Left lung (tissue), 4 donors: ENCODE measurements at regions not wholly inside any gene's neighbourhood (a gene's known extent, or its start where the extent isn't known, plus 50 kb on each side); places are given as distances from the start of the nearest gene placed in this dataset.

Experiments used
- ATAC-seq: fragments of 200-7000 bp; cut with Tn5 transposase; one replicate; pipeline ENCODE4 v1.9.1; 2020; ENCODE audit warnings: moderate library complexity
- DNase-seq, 4 donors: peaks; one replicate each; pipeline ENCODE4 v3.0.0-alpha.2; 2013 to 2020
- H3K27ac ChIP-seq, 2 donors: fragments of 200-600 bp; sonication (generic) in 1 of 2; one replicate each; pipeline versions ENCODE4 v1.5.0 to v1.8.0; 2020 to 2021
- H3K27me3 ChIP-seq, 2 donors: fragments of 200-600 bp; sonication (generic) in 1 of 2; one replicate each; pipeline versions ENCODE4 v1.5.0 to v1.8.0; 2020 to 2021
- H3K36me3 ChIP-seq, 2 donors: fragments of 200-600 bp; sonication (generic) in 1 of 2; one replicate each; pipeline versions ENCODE4 v1.5.0 to v1.8.0; 2020 to 2021
- H3K4me1 ChIP-seq, 2 donors: fragments of 200-600 bp; one replicate each; pipeline ENCODE4 v1.8.0; 2021
- H3K4me3 ChIP-seq, 2 donors: fragments of 200-600 bp; sonication (generic) in 1 of 2; one replicate each; pipeline versions ENCODE4 v1.5.0 to v1.8.0; 2020 to 2021; ENCODE audit warnings: mild to moderate bottlenecking in 1 of 2
- H3K9me3 ChIP-seq, 2 donors: fragments of 200-600 bp; sonication (generic) in 1 of 2; one replicate each; pipeline versions ENCODE4 v1.5.0 to v1.8.0; 2020 to 2021
- CTCF ChIP-seq, 2 donors: fragments of 200-600 bp; sonication (generic) in 1 of 2; IDR thresholded peaks; one replicate each; pipeline versions ENCODE4 v1.5.0 to v1.8.0; 2021; ENCODE audit warnings: antibody characterized with exemption in 2 of 2
- intact Hi-C, 2 donors: fragments of 100-400 bp; cut with DNase I; formaldehyde crosslinking; loops; one replicate each; pipeline versions ENCODE4 v1.11.2 to v1.14.2; 2022
- donor health status: DM: no; HTN: yes; CAD: no.
- donor health status: DM: no; HTN: no; CAD: no.

- ATAC-seq, result no peak
- no peak overlapping the region for H3K4me3 ChIP-seq
- intact Hi-C loops, result no loop called here
- no peaks in the 10 kb centered on the region for H3K36me3 ChIP-seq
- H3K4me1 ChIP-seq, result no peaks in the 10 kb centered on the region
- no peak overlapping the region for H3K27ac ChIP-seq
- no peaks in the 10 kb centered on the region for H3K27me3 ChIP-seq
- no peak for TF ChIP-seq CTCF (IDR thresholded peaks at IDR 0.05)
- peaks cover 0 to 2% of the 10 kb centered on the region in 2 donors for H3K9me3 ChIP-seq
- no peak for DNase-seq
These were observed 78.0 kb upstream of the MAD2L1 start for GRCh38 chr4:120144634-120145033.

- no peaks in the 10 kb centered on the region for H3K36me3 ChIP-seq
- peaks cover 0 to 2% of the 10 kb centered on the region in 2 donors for H3K9me3 ChIP-seq
- no peak for TF ChIP-seq CTCF (IDR thresholded peaks at IDR 0.05)
- H3K27me3 ChIP-seq, result no peaks in the 10 kb centered on the region
- H3K4me3 ChIP-seq, result no peak overlapping the region
- H3K27ac ChIP-seq, result no peak overlapping the region
- no peak for ATAC-seq
- intact Hi-C loops, result no loop called here
- H3K4me1 ChIP-seq, result no peaks in the 10 kb centered on the region
- no peak for DNase-seq
These were observed 77.4 kb upstream of the MAD2L1 start for GRCh38 chr4:120144041-120144440.

GRCh38 chr4:120139392-120139791, 72.7 kb upstream of the MAD2L1 start:
- no peaks in the 10 kb centered on the region for H3K36me3 ChIP-seq
- no peak for TF ChIP-seq CTCF (IDR thresholded peaks at IDR 0.05)
- peaks cover 0 to 2% of the 10 kb centered on the region in 2 donors for H3K9me3 ChIP-seq
- no peak overlapping the region for H3K4me3 ChIP-seq
- no peaks in the 10 kb centered on the region for H3K4me1 ChIP-seq
- ATAC-seq (no peak), DNase-seq (no peak)
- H3K27ac ChIP-seq, result no peak overlapping the region
- H3K27me3 ChIP-seq, result no peaks in the 10 kb centered on the region
- intact Hi-C loops, result no loop called here

DNA sequence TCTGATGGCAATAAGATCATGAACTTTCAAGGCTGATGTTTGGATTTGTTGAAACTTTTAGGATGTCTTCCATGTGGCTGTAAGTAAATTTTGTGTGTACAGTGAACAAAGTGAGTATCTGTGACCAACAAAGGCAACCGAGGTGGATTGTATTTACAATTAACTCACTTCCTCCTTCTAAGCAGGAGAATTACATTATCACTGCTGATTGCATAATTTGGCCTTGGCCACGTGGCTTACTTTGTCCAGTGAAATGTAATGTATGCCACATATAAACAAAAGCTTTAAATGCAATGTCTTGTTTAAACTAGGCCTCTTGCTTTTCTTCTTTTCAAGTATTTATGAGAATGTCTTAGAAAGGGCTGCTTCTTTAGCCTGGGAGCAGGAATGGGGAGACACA, 66.3 kb upstream of the MAD2L1 start:
- ATAC-seq (no peak), DNase-seq (no peak)
- intact Hi-C loops, result no loop called here
- no peaks in the 10 kb centered on the region for H3K4me1 ChIP-seq
- H3K27me3 ChIP-seq, result no peaks in the 10 kb centered on the region
- no peaks in the 10 kb centered on the region for H3K36me3 ChIP-seq
- H3K9me3 ChIP-seq, result no peaks in the 10 kb centered on the region
- H3K4me3 ChIP-seq, result no peak overlapping the region
- no peak for TF ChIP-seq CTCF (IDR thresholded peaks at IDR 0.05)
- no peak overlapping the region for H3K27ac ChIP-seq

DNA sequence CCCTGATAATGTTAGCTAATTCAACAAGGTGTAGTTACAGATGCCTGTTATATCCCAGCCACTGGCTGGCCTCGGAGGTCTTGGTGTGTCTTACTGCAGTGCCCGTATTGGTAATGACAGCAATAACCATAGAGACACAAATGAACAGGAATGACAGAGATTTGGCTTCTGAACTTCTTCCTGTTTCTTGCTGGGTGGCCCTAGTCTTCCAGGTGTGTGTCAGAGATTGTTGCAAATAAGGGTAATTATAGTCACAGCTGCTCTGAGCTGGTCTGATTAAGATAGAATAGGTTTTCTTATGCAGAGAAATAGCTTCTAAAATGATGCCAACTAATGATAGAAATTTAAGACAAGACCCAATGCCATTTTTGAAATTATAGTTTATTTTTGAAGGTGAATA, 64.1 kb upstream of the MAD2L1 start:
- H3K4me1 ChIP-seq, result no peaks in the 10 kb centered on the region
- no peak overlapping the region for H3K4me3 ChIP-seq
- no peaks in the 10 kb centered on the region for H3K27me3 ChIP-seq
- TF ChIP-seq CTCF (IDR thresholded peaks at IDR 0.05), result no peak
- H3K36me3 ChIP-seq, result no peaks in the 10 kb centered on the region
- intact Hi-C loops, result no loop called here
- no peak overlapping the region for H3K27ac ChIP-seq
- no peaks in the 10 kb centered on the region for H3K9me3 ChIP-seq
- DNase-seq, result no peak
- no peak for ATAC-seq
